ENCODE measurements at regions not wholly inside any gene's neighbourhood (a gene's known extent, or its start where the extent isn't known, plus 50 kb on each side); places are given as distances from the start of the nearest gene placed in this dataset.

GRCh38 chr2:65786007-65786717 lies 353.8 kb upstream of the SPRED2 start:
- H3K9me3 ChIP-seq (ENCODE audit: control insufficient read depth, insufficient read depth, low read depth, low read length) = no peaks in the 10 kb centered on the region
- TF ChIP-seq REST (IDR thresholded peaks at IDR 0.05; ENCODE audit: insufficient read depth in 1 of 2, low read depth in 2 of 2, low read length in 1 of 2) (no peak), TCF7L2 (IDR thresholded peaks at IDR 0.05; ENCODE audit: low read depth, low read length) (no peak), CTCF (IDR thresholded peaks at IDR 0.05) (no peak), POLR2AphosphoS5 (IDR thresholded peaks at IDR 0.05; ENCODE audit: low read depth, low read length) (no peak), SIN3A (IDR thresholded peaks at IDR 0.05; ENCODE audit: borderline replicate concordance, insufficient read depth, low read depth, low read length) (no peak)
- no peaks in the 10 kb centered on the region for H3K4me1 ChIP-seq (ENCODE audit: control insufficient read depth, insufficient read depth, low read length)
- DNase-seq (ENCODE audit: low read depth, low spot score) (no peak), ATAC-seq (no peak)
- H3K4me3 ChIP-seq (ENCODE audit: low read depth in 2 of 2, low read length in 2 of 2) = no peak overlapping the region
- no peaks in the 10 kb centered on the region for H3K27me3 ChIP-seq (ENCODE audit: control insufficient read depth, insufficient read depth, low read length)
- intact Hi-C loops (cut with micrococcal nuclease; ENCODE audit: unreplicated experiment) = no loop called here
- no peak overlapping the region for H3K27ac ChIP-seq (ENCODE audit: low read length)
- BruUV-seq (replicated peaks) = no TSS peak
- no peaks in the 10 kb centered on the region for H3K36me3 ChIP-seq (ENCODE audit: control insufficient read depth, insufficient read depth, low read length)
- in situ Hi-C loops (cut with HindIII; ENCODE audit: low pct_unique_long_range_greater_than_20kb, low sequenced_read_pairs) = no loop called here
- ChIA-PET CTCF (no interaction called here), POLR2A (no interaction called here)

DNA sequence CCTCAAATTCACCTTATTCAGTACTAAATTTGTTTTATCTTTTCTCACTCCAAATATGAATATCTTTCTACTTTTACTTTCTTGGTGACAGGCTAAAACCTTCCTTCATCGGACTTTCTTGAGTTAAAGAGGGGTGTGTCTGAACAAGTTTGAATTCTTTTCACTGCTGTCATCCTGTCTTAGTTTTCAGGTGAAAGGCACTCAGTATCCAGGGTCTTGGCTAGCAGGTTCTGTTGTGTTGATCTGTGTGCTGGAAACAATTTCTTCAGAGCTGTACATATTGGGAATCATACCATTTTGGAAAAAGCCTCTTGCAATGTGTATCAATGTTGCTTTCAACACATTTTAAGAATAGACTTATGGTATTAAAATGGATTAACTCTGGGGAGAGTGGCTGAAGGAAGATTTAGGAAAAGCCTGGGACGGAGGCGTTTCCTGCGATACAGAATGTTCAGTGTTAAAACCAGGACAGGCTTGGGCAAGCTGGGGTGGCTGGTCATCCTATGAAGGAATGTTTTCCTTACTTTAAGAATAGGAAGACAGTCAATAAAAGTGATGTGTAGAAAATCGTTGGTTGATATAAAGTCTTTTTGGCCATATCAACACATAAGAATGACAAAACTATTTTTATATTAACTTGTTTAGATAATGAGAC lies 350.7 kb upstream of the SPRED2 start:
- no peak for ATAC-seq
- no peaks in the 10 kb centered on the region for H3K27me3 ChIP-seq (ENCODE audit: control insufficient read depth, insufficient read depth, low read length)
- BruUV-seq (replicated peaks) = no TSS peak

More for the DNA sequence above, 350.7 kb upstream of the SPRED2 start:
- DNase-seq (ENCODE audit: low read depth, low spot score) = no peak
- CTCF ChIA-PET = no interaction called here
- no peaks in the 10 kb centered on the region for H3K4me1 ChIP-seq (ENCODE audit: control insufficient read depth, insufficient read depth, low read length)
- H3K27ac ChIP-seq (ENCODE audit: low read length) = no peak overlapping the region
- intact Hi-C loops (cut with micrococcal nuclease; ENCODE audit: unreplicated experiment) = no loop called here
- no peak for TF ChIP-seq SIN3A (IDR thresholded peaks at IDR 0.05; ENCODE audit: borderline replicate concordance, insufficient read depth, low read depth, low read length)
- TF ChIP-seq TCF7L2 (IDR thresholded peaks at IDR 0.05; ENCODE audit: low read depth, low read length) = no peak
- TF ChIP-seq POLR2AphosphoS5 (IDR thresholded peaks at IDR 0.05; ENCODE audit: low read depth, low read length) = no peak
- no peak for TF ChIP-seq REST (IDR thresholded peaks at IDR 0.05; ENCODE audit: insufficient read depth in 1 of 2, low read depth in 2 of 2, low read length in 1 of 2)
- TF ChIP-seq CTCF (IDR thresholded peaks at IDR 0.05) = no peak
- no peak overlapping the region for H3K4me3 ChIP-seq (ENCODE audit: low read depth in 2 of 2, low read length in 2 of 2)
- in situ Hi-C loops (cut with HindIII; ENCODE audit: low pct_unique_long_range_greater_than_20kb, low sequenced_read_pairs) = no loop called here
- POLR2A ChIA-PET = interaction anchor here (0.6 kb wide), 1 partner anchor 174 kb away, joined by 3 read pairs; no protein-coding TSS in a partner anchor
- no peaks in the 10 kb centered on the region for H3K9me3 ChIP-seq (ENCODE audit: control insufficient read depth, insufficient read depth, low read depth, low read length)
- H3K36me3 ChIP-seq (ENCODE audit: control insufficient read depth, insufficient read depth, low read length) = no peaks in the 10 kb centered on the region

Measured in Panc1 (cell line).